GM12878 (cell line): ENCODE measurements at regions not wholly inside any gene's neighbourhood (a gene's known extent, or its start where the extent isn't known, plus 50 kb on each side); places are given as distances from the start of the nearest gene placed in this dataset.

Experiments
- ATAC-seq: fragments of 200-7000 bp; cut with Tn5 transposase; 3 replicates; pipeline ENCODE4 v1.9.1; 2020; ENCODE audit warnings: mild to moderate bottlenecking, moderate library complexity
- BruUV-seq: library from RNA; stranded (reverse); fragments of 400-500 nt; replicated peaks from 2 replicates; lab custom pipeline; 2021; lab: Mats Ljungman, UMichigan
- CTCF ChIA-PET: fragments of 300-600 bp; sonication (Branson Sonifier 250); formaldehyde crosslinking; extraction: SDS; loops from one replicate; lab custom pipeline; 2021; ENCODE audit warnings: inconsistent platforms; lab: Yijun Ruan, JAX
- POLR2A ChIA-PET: fragments of 350-600 bp; formaldehyde crosslinking; extraction: SDS; loops from one replicate; lab custom pipeline; 2021; ENCODE audit warnings: inconsistent platforms; lab: Charles Lee
- RAD21 ChIA-PET: fragments of 300-600 bp; sonication (Branson Sonifier 250); formaldehyde crosslinking; loops from one replicate; lab custom pipeline; 2023; ENCODE audit warnings: antibody characterized with exemption; ENCODE audit not compliant: unreplicated experiment; lab: Charles Lee
- SMC1A ChIA-PET: fragments of 300-600 bp; sonication (Branson Sonifier 250); formaldehyde crosslinking; loops from one replicate; lab custom pipeline; 2023; ENCODE audit not compliant: unreplicated experiment, uncharacterized antibody; lab: Charles Lee
- DNase-seq: peaks from one replicate; pipeline ENCODE4 v3.0.0-alpha.2; 2011; ENCODE audit warnings: low read depth, low spot score
- FAIRE-seq: peaks from 3 replicates; lab custom pipeline; 2011; peaks lifted over from hg19 to GRCh38; lab: Jason Lieb, UNC
- H2AFZ ChIP-seq: 2 replicates; pipeline ENCODE4 v1.6.0; 2011; ENCODE audit warnings: low read depth, low read length, control low read depth; ENCODE audit not compliant: control insufficient read depth
- H3K27ac ChIP-seq: 2 replicates; pipeline ENCODE4 v1.5.1; 2011; ENCODE audit warnings: control low read depth; ENCODE audit not compliant: control insufficient read depth, insufficient read depth
- H3K27me3 ChIP-seq, 2 experiments: replicated peaks in 1 of 2; 2 replicates each; pipeline versions ENCODE4 v1.6.0 to v1.6.1; 2011; ENCODE audit warnings: low read length in 1 of 2; ENCODE audit not compliant: control insufficient read depth in 2 of 2, insufficient read depth in 2 of 2
- H3K36me3 ChIP-seq, 2 experiments: 2 replicates each; pipeline ENCODE4 v1.5.1; 2011; ENCODE audit warnings: low read length in 1 of 2; ENCODE audit not compliant: control insufficient read depth in 2 of 2, insufficient read depth in 2 of 2
- H3K4me1 ChIP-seq: 2 replicates; pipeline ENCODE4 v1.6.1; 2011; ENCODE audit warnings: mild to moderate bottlenecking, low read length, moderate library complexity, mixed read lengths; ENCODE audit not compliant: control insufficient read depth, insufficient read depth
- H3K4me2 ChIP-seq: 2 replicates; pipeline ENCODE4 v1.6.0; 2011; ENCODE audit warnings: control low read depth; ENCODE audit not compliant: control insufficient read depth, insufficient read depth
- H3K4me3 ChIP-seq: fragments of 200-600 bp; sonication (generic); 2 replicates; pipeline ENCODE4 v1.5.1; 2016
- H3K79me2 ChIP-seq: 2 replicates; pipeline ENCODE4 v1.6.0; 2011; ENCODE audit warnings: low read length; ENCODE audit not compliant: control insufficient read depth, insufficient read depth
- H3K9ac ChIP-seq: 2 replicates; pipeline ENCODE4 v1.8.0; 2011; ENCODE audit warnings: low read length, control low read depth, mixed read lengths; ENCODE audit not compliant: control insufficient read depth, insufficient read depth
- H3K9me3 ChIP-seq: replicated peaks from 3 replicates; pipeline ENCODE4 v1.5.1; 2011; ENCODE audit warnings: mild to moderate bottlenecking, low read length; ENCODE audit not compliant: control insufficient read depth, insufficient read depth
- H4K20me1 ChIP-seq: 2 replicates; pipeline ENCODE4 v1.6.0; 2011; ENCODE audit not compliant: control insufficient read depth, insufficient read depth
- BCL11A ChIP-seq: IDR thresholded peaks from 2 replicates; pipeline ENCODE4 v1.6.1; 2011; ENCODE audit warnings: low read depth, low read length
- BCLAF1 ChIP-seq: fragments of 450-650 bp; IDR thresholded peaks from 2 replicates; pipeline ENCODE4 v1.6.1; 2017; ENCODE audit warnings: antibody characterized with exemption, mild to moderate bottlenecking, moderate library complexity
- BHLHE40 ChIP-seq, 2 experiments: fragments of 450-650 bp in 1 of 2; IDR thresholded peaks; 2 replicates each; pipeline ENCODE4 v1.6.1; 2011 to 2017; ENCODE audit warnings: low read depth in 2 of 2, borderline replicate concordance in 1 of 2, improper control_type of control experiment in 1 of 2, low read length in 1 of 2, mild to moderate bottlenecking in 1 of 2
- BMI1 ChIP-seq: fragments of 450-650 bp; IDR thresholded peaks from 2 replicates; pipeline ENCODE4 v1.6.1; 2016; ENCODE audit warnings: mild to moderate bottlenecking, moderate library complexity, borderline replicate concordance
- CHD2 ChIP-seq: IDR thresholded peaks from 2 replicates; pipeline ENCODE4 v1.6.1; 2011; ENCODE audit warnings: low read depth, low read length, improper control_type of control experiment, borderline replicate concordance
- E2F4 ChIP-seq: IDR thresholded peaks from 2 replicates; pipeline ENCODE4 v1.6.1; 2012; ENCODE audit warnings: low read depth, low read length, improper control_type of control experiment
- ESRRA ChIP-seq: IDR thresholded peaks from 2 replicates; pipeline ENCODE4 v1.6.1; 2012; ENCODE audit warnings: mild to moderate bottlenecking, low read length, improper control_type of control experiment
- FOXK2 ChIP-seq: fragments of 450-650 bp; IDR thresholded peaks from 2 replicates; pipeline ENCODE4 v1.6.1; 2017; ENCODE audit warnings: mild to moderate bottlenecking, moderate library complexity
- NFYB ChIP-seq: IDR thresholded peaks from 2 replicates; pipeline ENCODE4 v1.6.1; 2011; ENCODE audit warnings: low read depth, mild to moderate bottlenecking, low read length, improper control_type of control experiment, moderate library complexity; ENCODE audit not compliant: insufficient read depth
- NR2C2 ChIP-seq: IDR thresholded peaks from 2 replicates; pipeline ENCODE4 v1.6.1; 2011; ENCODE audit warnings: borderline replicate concordance, low read depth; ENCODE audit not compliant: control insufficient read depth, insufficient read length
- PAX5 ChIP-seq: IDR thresholded peaks from 2 replicates; pipeline ENCODE4 v1.6.1; 2011; ENCODE audit warnings: low read depth, low read length, borderline replicate concordance
- SMAD5 ChIP-seq: IDR thresholded peaks from 2 replicates; pipeline ENCODE4 v1.6.1; 2016; ENCODE audit warnings: antibody characterized with exemption, low read depth
- SMARCA5 ChIP-seq: fragments of 450-650 bp; IDR thresholded peaks from 2 replicates; pipeline ENCODE4 v1.6.1; 2017; ENCODE audit warnings: mild to moderate bottlenecking
- SPI1 ChIP-seq: IDR thresholded peaks from 2 replicates; pipeline ENCODE4 v1.6.1; 2011; ENCODE audit warnings: low read depth, mild to moderate bottlenecking, low read length, moderate library complexity, borderline replicate concordance; ENCODE audit not compliant: insufficient read depth
- ZNF217 ChIP-seq: fragments of 450-650 bp; IDR thresholded peaks from 2 replicates; pipeline ENCODE4 v1.6.1; 2017; ENCODE audit warnings: antibody characterized with exemption, mild to moderate bottlenecking
- ZNF592 ChIP-seq: fragments of 450-650 bp; IDR thresholded peaks from 2 replicates; pipeline ENCODE4 v1.6.1; 2017; ENCODE audit warnings: mild to moderate bottlenecking, moderate library complexity
- WGBS: methylation state at CpG from one replicate; pipeline ENCODE4 v1.1.6; 2016; ENCODE audit warnings: low lambda C conversion rate; ENCODE audit not compliant: insufficient replicate concordance, insufficient coverage; ENCODE audit errors: missing lambda C conversion rate; 5-methylcytosine and 5-hydroxymethylcytosine counted together
- in situ Hi-C: fragments of 300-500 bp; cut with MboI; formaldehyde crosslinking; loops from 9 replicates; pipeline ENCODE4 v1.14.3; 2018; ENCODE audit warnings: mixed read lengths
- intact Hi-C: fragments of 100-400 bp; cut with micrococcal nuclease; formaldehyde crosslinking; loops from one replicate; pipeline ENCODE4 v1.14.2; 2022; ENCODE audit not compliant: unreplicated experiment

DNA sequence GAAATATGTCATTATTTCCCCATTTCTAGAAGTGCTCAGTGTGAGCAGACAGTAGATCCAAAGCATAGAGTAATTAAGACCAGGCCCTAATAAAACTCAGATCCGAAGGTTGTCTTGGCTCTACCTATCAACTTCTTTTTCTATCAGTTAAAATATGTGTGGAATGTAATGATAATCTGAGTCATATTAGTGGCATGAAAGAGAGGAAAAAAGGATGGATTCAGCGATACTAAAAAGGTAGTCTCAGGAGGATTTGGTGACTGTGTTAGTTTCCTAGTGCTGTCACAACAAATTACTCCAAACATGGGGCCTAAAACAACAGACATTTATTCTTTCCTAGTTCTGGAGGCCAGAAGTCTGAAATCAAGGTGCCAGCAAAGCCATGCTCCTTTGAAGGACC is 103.7 kb upstream of the NABP1 start (continued):
- TF ChIP-seq SMARCA5, result no peak
- no peak for TF ChIP-seq ZNF592
- no peak for TF ChIP-seq SMAD5

GRCh38 chr2:191577605-191578004 is 100.3 kb upstream of the NABP1 start:
- WGBS, result 59% methylated on average over 2 of the region's 2 CpGs
- no peaks in the 10 kb centered on the region for H3K9me3 ChIP-seq
- H3K27ac ChIP-seq, result no peak overlapping the region
- ChIA-PET RAD21 (no interaction called here), SMC1A (interaction anchor here (1.0 to 1.5 kb wide), 4 partner anchors 10 to 127 kb away, joined by 3 to 6 read pairs (median 3); no protein-coding TSS in a partner anchor), CTCF (interaction anchor here (1.5 to 1.8 kb wide), 2 partner anchors 10 to 114 kb away, joined by 4 to 6 read pairs; no protein-coding TSS in a partner anchor), POLR2A (interaction anchor here (1.2 kb wide), 1 partner anchor 44 kb away, joined by 4 read pairs; no protein-coding TSS in a partner anchor)
- H3K4me1 ChIP-seq, result no peaks in the 10 kb centered on the region
- no peak for DNase-seq
- no peaks in the 10 kb centered on the region for H4K20me1 ChIP-seq
- H3K36me3 ChIP-seq, result no peaks in the 10 kb centered on the region
- no peak overlapping the region for H3K4me2 ChIP-seq
- H3K4me3 ChIP-seq, result no peak overlapping the region
- no peak overlapping the region for H2AFZ ChIP-seq
- in situ Hi-C loops, result no loop called here
- ATAC-seq, result no peak
- FAIRE-seq, result no peak
- intact Hi-C loops, result no loop called here
- no TSS peak for BruUV-seq
- no peaks in the 10 kb centered on the region for H3K79me2 ChIP-seq
- no peak overlapping the region for H3K9ac ChIP-seq
- H3K27me3 ChIP-seq, result 0 out of 4 replicates have a peak, but pooled peaks cover 0 to 2% of the 10 kb centered on the region in 2 experiments
- TF ChIP-seq ESRRA (no peak), CHD2 (no peak), SPI1 (no peak), PAX5 (no peak), ZNF217 (no peak), FOXK2 (no peak), BHLHE40 (IDR thresholded peaks at IDR 0.05; ENCODE audit: borderline replicate concordance in 1 of 2, low read depth in 2 of 2, low read length in 1 of 2) (no peak), BMI1 (no peak), NFYB (no peak), NR2C2 (no peak), BCLAF1 (no peak), E2F4 (no peak), BCL11A (no peak)
